CMK (cell line): ENCODE measurements at regions not wholly inside any gene's neighbourhood (a gene's known extent, or its start where the extent isn't known, plus 50 kb on each side); places are given as distances from the start of the nearest gene placed in this dataset.

ENCODE experiments used
- DNase-seq: peaks from one replicate; pipeline ENCODE4 v3.0.0-alpha.2; 2010; ENCODE audit warnings: low read depth

- no peak for DNase-seq
Observed at GRCh38 chr12:30507576-30507975, 188.1 kb downstream of the IPO8 start.

GRCh38 chr12:30506411-30506810 is 189.3 kb downstream of the IPO8 start:
- DNase-seq, result no peak

GRCh38 chr12:30501718-30502117 is 194.0 kb downstream of the IPO8 start:
- no peak for DNase-seq

GRCh38 chr12:30500532-30500931 is 195.1 kb downstream of the IPO8 start:
- no peak for DNase-seq

GRCh38 chr12:30485230-30485890 is 210.3 kb downstream of the IPO8 start:
- DNase-seq, result no peak

GRCh38 chr12:30484658-30485057 is 211.0 kb downstream of the IPO8 start:
- DNase-seq, result no peak

- no peak for DNase-seq
Observed at GRCh38 chr12:30482650-30483049, 213.0 kb downstream of the IPO8 start.

GRCh38 chr12:30473274-30473673 is 222.4 kb downstream of the IPO8 start:
- no peak for DNase-seq

- no peak for DNase-seq
Observed at GRCh38 chr12:30466093-30466585, 229.5 kb downstream of the IPO8 start.

GRCh38 chr12:30463636-30464035 is 232.0 kb downstream of the IPO8 start:
- DNase-seq, result no peak

GRCh38 chr12:30462249-30462648 is 233.4 kb downstream of the IPO8 start:
- DNase-seq, result no peak

GRCh38 chr12:30461026-30461615 is 234.5 kb downstream of the IPO8 start:
- no peak for DNase-seq

GRCh38 chr12:30458453-30458852 is 237.2 kb downstream of the IPO8 start:
- DNase-seq, result no peak

GRCh38 chr12:30457621-30458289 is 237.9 kb downstream of the IPO8 start:
- DNase-seq, result no peak

GRCh38 chr12:30450872-30451271 is 244.8 kb downstream of the IPO8 start:
- DNase-seq, result no peak

GRCh38 chr12:30450226-30450625 is 245.4 kb downstream of the IPO8 start:
- DNase-seq, result no peak

- DNase-seq, result no peak
Observed at GRCh38 chr12:30448038-30448437, 247.6 kb downstream of the IPO8 start.

GRCh38 chr12:30447061-30447750 is 248.5 kb downstream of the IPO8 start:
- no peak for DNase-seq

- no peak for DNase-seq
Observed at GRCh38 chr12:30442461-30442860, 253.2 kb downstream of the IPO8 start.

GRCh38 chr12:30440826-30441602 is 254.7 kb downstream of the IPO8 start:
- DNase-seq, result no peak

GRCh38 chr12:30439201-30439600 is 256.5 kb downstream of the IPO8 start:
- DNase-seq, result no peak

- no peak for DNase-seq
Observed at GRCh38 chr12:30438601-30439041, 257.0 kb downstream of the IPO8 start.
